Natural killer cell (primary cell): ENCODE measurements at regions not wholly inside any gene's neighbourhood (a gene's known extent, or its start where the extent isn't known, plus 50 kb on each side); places are given as distances from the start of the nearest gene placed in this dataset.

ENCODE experiments used
- ATAC-seq, 3 donors: fragments of 150-1000 bp in 2 of 3; fragments of 200-7000 bp in 1 of 3; cut with Tn5 transposase; 1 replicate in 1 of 3; 2 replicates in 2 of 3; pipeline ENCODE4 v1.10.0; 2021; ENCODE audit warnings: mild to moderate bottlenecking in 2 of 3, moderate library complexity in 2 of 3
- DNase-seq, 2 donors: peaks; one replicate each; pipeline versions ENCODE4 v3.0.0 to v3.0.0-alpha.2; 2013 to 2021; ENCODE audit warnings: mixed read lengths in 1 of 2
- H3K27ac ChIP-seq: one replicate; pipeline ENCODE4 v1.5.1; 2013; ENCODE audit warnings: mild to moderate bottlenecking, low read length
- H3K27me3 ChIP-seq: one replicate; pipeline ENCODE4 v1.6.1; 2013; ENCODE audit warnings: low read length; ENCODE audit not compliant: control insufficient read depth, insufficient read depth
- H3K36me3 ChIP-seq: one replicate; pipeline ENCODE4 v1.6.1; 2013; ENCODE audit warnings: low read length; ENCODE audit not compliant: control insufficient read depth, insufficient read depth
- H3K4me1 ChIP-seq: one replicate; pipeline ENCODE4 v1.6.1; 2013; ENCODE audit warnings: low read length; ENCODE audit not compliant: control insufficient read depth, insufficient read depth
- H3K4me3 ChIP-seq: one replicate; pipeline ENCODE4 v1.5.1; 2013; ENCODE audit warnings: low read length
- H3K9me3 ChIP-seq: one replicate; pipeline ENCODE4 v1.6.1; 2013; ENCODE audit warnings: low read length; ENCODE audit not compliant: control insufficient read depth, insufficient read depth
- H3K27ac Mint-ChIP-seq, 2 donors: one replicate each; pipeline ENCODE4 v1.8.0; 2022; ENCODE audit warnings: mild to moderate bottlenecking in 2 of 2, mixed read lengths in 2 of 2, moderate library complexity in 1 of 2
- H3K27me3 Mint-ChIP-seq, 2 donors: one replicate each; pipeline ENCODE4 v1.8.0; 2022; ENCODE audit warnings: low read depth in 2 of 2, mixed read lengths in 2 of 2
- H3K36me3 Mint-ChIP-seq: one replicate; pipeline ENCODE4 v1.8.0; 2022; ENCODE audit warnings: mixed read lengths
- H3K4me1 Mint-ChIP-seq, 2 donors: one replicate each; pipeline ENCODE4 v1.8.0; 2022; ENCODE audit warnings: mixed read lengths in 2 of 2
- H3K4me3 Mint-ChIP-seq: one replicate; pipeline ENCODE4 v1.8.0; 2022; ENCODE audit warnings: mild to moderate bottlenecking, moderate library complexity, mixed read lengths
- H3K9me3 Mint-ChIP-seq, 2 donors: one replicate each; pipeline ENCODE4 v1.8.0; 2022; ENCODE audit warnings: mixed read lengths in 2 of 2
- CTCF ChIP-seq: fragments of 200-600 bp; IDR thresholded peaks from one replicate; pipeline ENCODE4 v1.8.0; 2022; ENCODE audit warnings: antibody characterized with exemption
- WGBS: methylation state at CpG from one replicate; pipeline ENCODE4 v1.1.7; 2013; ENCODE audit warnings: missing lambda C conversion rate; ENCODE audit not compliant: insufficient coverage; 5-methylcytosine and 5-hydroxymethylcytosine counted together
- intact Hi-C: fragments of 100-400 bp; cut with micrococcal nuclease; formaldehyde crosslinking; loops from one replicate; pipeline ENCODE4 v1.14.2; 2022

- ATAC-seq (peak; percentile 87 to 93 (median 92)), DNase-seq (peak; percentile 66 to 84)
- no peaks in the 10 kb centered on the region for H3K36me3 Mint-ChIP-seq
- intact Hi-C loops = no loop called here
- peaks cover 67 to 79% of the 10 kb centered on the region in 2 donors for H3K27me3 Mint-ChIP-seq
- H3K9me3 Mint-ChIP-seq = no peaks in the 10 kb centered on the region
- H3K27ac Mint-ChIP-seq = no peak overlapping the region
- peaks cover 14% of the 10 kb centered on the region for H3K4me1 ChIP-seq
- peaks cover 66% of the 10 kb centered on the region for H3K27me3 ChIP-seq
- TF ChIP-seq CTCF = peak; percentile 73
- no peak overlapping the region for H3K27ac ChIP-seq
- H3K9me3 ChIP-seq = no peaks in the 10 kb centered on the region
- no peaks in the 10 kb centered on the region for H3K36me3 ChIP-seq
- no peak overlapping the region for H3K4me3 Mint-ChIP-seq
- H3K4me3 ChIP-seq = no peak overlapping the region
- H3K4me1 Mint-ChIP-seq = peaks cover 7 to 8% of the 10 kb centered on the region in 2 donors
- 13% methylated on average over 47 of the region's 47 CpGs for WGBS
Measured at GRCh38 chr15:89416339-89417183, 79.8 kb downstream of the RHCG start.

GRCh38 chr15:89414571-89414970 lies 79.9 kb upstream of the POLG start:
- Mint-ChIP-seq H3K4me3 (no peak overlapping the region), H3K27me3 (peaks cover 72 to 73% of the 10 kb centered on the region in 2 donors), H3K27ac (no peak overlapping the region), H3K4me1 (peaks cover 10 to 14% of the 10 kb centered on the region in 2 donors), H3K36me3 (no peaks in the 10 kb centered on the region), H3K9me3 (no peaks in the 10 kb centered on the region)
- no peak for TF ChIP-seq CTCF
- intact Hi-C loops = no loop called here
- 83% methylated on average over 3 of the region's 3 CpGs for WGBS
- ATAC-seq (no peak), DNase-seq (no peak)
- Histone ChIP-seq H3K27ac (no peak overlapping the region), H3K36me3 (no peaks in the 10 kb centered on the region), H3K4me1 (peaks cover 23% of the 10 kb centered on the region), H3K4me3 (no peak overlapping the region), H3K27me3 (peaks cover 85% of the 10 kb centered on the region), H3K9me3 (no peaks in the 10 kb centered on the region)

GRCh38 chr15:89413877-89414276 lies 79.3 kb upstream of the POLG start:
- Mint-ChIP-seq H3K36me3 (no peaks in the 10 kb centered on the region), H3K4me3 (no peak overlapping the region), H3K27ac (no peak overlapping the region)

More at GRCh38 chr15:89413877-89414276, 79.3 kb upstream of the POLG start:
- Histone ChIP-seq H3K36me3 (no peaks in the 10 kb centered on the region), H3K4me3 (no peak overlapping the region), H3K9me3 (no peaks in the 10 kb centered on the region), H3K4me1 (peaks cover 30% of the 10 kb centered on the region), H3K27me3 (peaks cover 86% of the 10 kb centered on the region), H3K27ac (no peak overlapping the region)
- Mint-ChIP-seq H3K9me3 (no peaks in the 10 kb centered on the region), H3K27me3 (peaks cover 76 to 77% of the 10 kb centered on the region in 2 donors), H3K4me1 (peaks cover 16 to 21% of the 10 kb centered on the region in 2 donors)
- intact Hi-C loops = no loop called here
- WGBS = 58% methylated on average over 2 of the region's 2 CpGs
- no peak for TF ChIP-seq CTCF
- no peak for DNase-seq
- no peak for ATAC-seq
